Spleen (tissue), 7 donors: ENCODE measurements at regions not wholly inside any gene's neighbourhood (a gene's known extent, or its start where the extent isn't known, plus 50 kb on each side); places are given as distances from the start of the nearest gene placed in this dataset.

Source experiments
- POLR2A ChIP-seq, 3 donors: fragments of 450-650 bp; IDR thresholded peaks; one replicate each; pipeline ENCODE4 v1.5.1; 2017; ENCODE audit warnings: antibody characterized with exemption in 3 of 3, mild to moderate bottlenecking in 1 of 3
- TF ChIP-seq, protein P1 (sequence below), 11 experiments: fragments of 200-600 bp in 7 of 11; fragments of 450-650 bp in 4 of 11; sonication (generic) in 4 of 11; IDR thresholded peaks in 8 of 11; conservative IDR thresholded peaks in 3 of 11; 1 replicate in 7 of 11; 2 replicates in 4 of 11; pipeline versions ENCODE4 v1.4.0 to v1.8.0; 2016 to 2021; ENCODE audit warnings: antibody characterized with exemption in 11 of 11, inconsistent platforms in 4 of 11, mild to moderate bottlenecking in 1 of 11
- donor health status: DM: no; HTN: no; CAD: no; lungs with moderate emphysema.
- donor health status: DM: no; HTN: no; CAD: no.
- donor health status: DM: no; HTN: no; CAD: no.

DNA sequence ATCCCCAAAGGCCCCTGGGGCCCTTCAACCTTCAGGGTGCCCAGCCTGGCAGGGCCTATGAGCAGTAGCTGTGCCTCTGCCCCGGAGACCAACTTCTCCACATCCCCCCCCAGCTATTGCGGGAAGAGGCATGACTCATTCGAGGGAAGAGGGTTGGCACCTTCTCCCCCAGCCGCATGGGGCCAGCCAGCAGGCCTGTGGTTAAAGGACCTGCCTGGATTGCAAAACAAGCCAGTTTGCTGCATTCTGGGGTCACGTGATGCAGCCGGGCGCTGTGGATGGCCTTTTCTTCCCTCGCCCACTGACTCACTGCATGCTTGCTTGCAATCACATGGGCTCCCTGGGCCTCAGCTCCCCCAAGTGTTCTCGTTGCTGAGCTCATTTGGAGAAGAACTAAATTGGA is 182.5 kb downstream of the MAFB start:
- TF ChIP-seq, protein P1, sequence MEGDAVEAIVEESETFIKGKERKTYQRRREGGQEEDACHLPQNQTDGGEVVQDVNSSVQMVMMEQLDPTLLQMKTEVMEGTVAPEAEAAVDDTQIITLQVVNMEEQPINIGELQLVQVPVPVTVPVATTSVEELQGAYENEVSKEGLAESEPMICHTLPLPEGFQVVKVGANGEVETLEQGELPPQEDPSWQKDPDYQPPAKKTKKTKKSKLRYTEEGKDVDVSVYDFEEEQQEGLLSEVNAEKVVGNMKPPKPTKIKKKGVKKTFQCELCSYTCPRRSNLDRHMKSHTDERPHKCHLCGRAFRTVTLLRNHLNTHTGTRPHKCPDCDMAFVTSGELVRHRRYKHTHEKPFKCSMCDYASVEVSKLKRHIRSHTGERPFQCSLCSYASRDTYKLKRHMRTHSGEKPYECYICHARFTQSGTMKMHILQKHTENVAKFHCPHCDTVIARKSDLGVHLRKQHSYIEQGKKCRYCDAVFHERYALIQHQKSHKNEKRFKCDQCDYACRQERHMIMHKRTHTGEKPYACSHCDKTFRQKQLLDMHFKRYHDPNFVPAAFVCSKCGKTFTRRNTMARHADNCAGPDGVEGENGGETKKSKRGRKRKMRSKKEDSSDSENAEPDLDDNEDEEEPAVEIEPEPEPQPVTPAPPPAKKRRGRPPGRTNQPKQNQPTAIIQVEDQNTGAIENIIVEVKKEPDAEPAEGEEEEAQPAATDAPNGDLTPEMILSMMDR (IDR thresholded peaks at IDR 0.05 in 8 of 11, conservative IDR thresholded peaks at IDR 0.05 in 3 of 11), result peak in 2 of 11 experiments; percentile 50 to 54
- TF ChIP-seq POLR2A (IDR thresholded peaks at IDR 0.05), result peak in 1 of 3 donors; percentile 46
